HG03565 (cell line): ENCODE measurements at regions not wholly inside any gene's neighbourhood (a gene's known extent, or its start where the extent isn't known, plus 50 kb on each side); places are given as distances from the start of the nearest gene placed in this dataset.

Experiments
- ATAC-seq: cut with Tn5 transposase; IDR thresholded peaks from one replicate; pipeline ENCODE4 v1.9.1; 2021; ENCODE audit warnings: mild to moderate bottlenecking, moderate library complexity; ENCODE audit not compliant: unreplicated experiment

DNA sequence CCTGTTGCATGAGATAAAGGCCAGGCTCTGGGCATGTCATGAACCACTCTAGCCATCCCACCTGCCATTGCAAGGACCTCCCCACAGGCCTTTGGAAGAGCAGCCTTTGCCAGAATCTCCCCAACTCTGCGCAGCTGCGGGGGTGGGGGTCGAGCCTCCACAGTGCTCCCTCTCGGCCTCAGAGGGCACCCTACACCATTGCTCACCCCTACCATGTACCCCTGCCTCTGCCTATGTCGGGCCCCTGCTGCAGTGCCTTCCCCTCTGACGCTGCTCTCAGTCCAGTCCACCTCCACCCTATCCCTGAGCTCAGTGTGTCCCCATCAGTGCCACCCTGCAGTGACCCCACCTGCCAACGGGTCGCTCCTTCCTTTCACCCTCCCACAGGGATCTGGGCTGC is 679.7 kb upstream of the RAB6C start:
- no peak for ATAC-seq

- no peak for ATAC-seq
Observed at GRCh38 chr2:129300456-129300855, 679.0 kb upstream of the RAB6C start.

DNA sequence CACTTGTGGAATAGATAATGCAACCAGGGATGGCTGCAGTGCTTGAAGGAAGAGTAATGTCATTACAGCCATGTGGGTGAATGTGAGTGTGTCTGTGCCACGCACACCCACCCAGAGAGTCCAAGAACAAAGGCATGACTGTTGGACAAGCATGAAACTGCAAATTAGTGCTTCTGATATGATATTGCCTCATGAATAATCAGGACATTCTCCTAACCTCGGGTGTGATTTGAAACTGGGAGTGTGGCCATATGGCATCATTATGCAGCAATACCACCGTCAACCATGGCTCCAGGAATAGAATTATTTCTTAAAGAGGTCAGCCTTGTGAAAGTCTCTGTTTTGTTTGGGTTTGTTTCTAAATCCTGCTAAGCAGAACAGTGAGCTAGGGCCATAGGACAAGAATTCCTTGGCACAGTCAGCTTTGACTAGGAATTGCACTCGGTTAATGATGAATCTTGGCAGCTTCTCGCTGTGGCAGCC is 678.0 kb upstream of the RAB6C start:
- no peak for ATAC-seq

GRCh38 chr2:129302106-129302505 is 677.4 kb upstream of the RAB6C start:
- ATAC-seq = no peak

GRCh38 chr2:129302561-129303183 is 676.8 kb upstream of the RAB6C start:
- ATAC-seq = no peak

DNA sequence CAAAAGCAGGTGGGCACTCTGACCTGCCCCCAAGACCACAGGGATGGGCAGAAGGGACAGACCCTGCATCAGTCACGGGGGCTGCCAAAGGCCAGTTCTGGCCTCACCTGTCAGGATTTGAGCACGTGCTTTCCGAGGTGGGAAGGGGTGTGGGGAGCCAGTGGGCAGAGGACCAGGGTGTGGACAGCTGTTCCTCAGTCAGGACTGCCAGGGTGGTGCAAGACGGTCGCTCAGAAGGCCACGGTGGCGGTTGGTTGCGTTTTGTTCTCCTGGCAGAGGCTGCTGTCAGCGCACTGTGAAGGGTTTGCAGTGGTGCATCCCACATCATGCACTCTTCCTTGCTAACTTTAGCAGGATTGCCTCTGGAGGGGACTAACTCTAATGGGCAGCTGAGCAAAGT is 665.3 kb upstream of the RAB6C start:
- ATAC-seq = no peak

DNA sequence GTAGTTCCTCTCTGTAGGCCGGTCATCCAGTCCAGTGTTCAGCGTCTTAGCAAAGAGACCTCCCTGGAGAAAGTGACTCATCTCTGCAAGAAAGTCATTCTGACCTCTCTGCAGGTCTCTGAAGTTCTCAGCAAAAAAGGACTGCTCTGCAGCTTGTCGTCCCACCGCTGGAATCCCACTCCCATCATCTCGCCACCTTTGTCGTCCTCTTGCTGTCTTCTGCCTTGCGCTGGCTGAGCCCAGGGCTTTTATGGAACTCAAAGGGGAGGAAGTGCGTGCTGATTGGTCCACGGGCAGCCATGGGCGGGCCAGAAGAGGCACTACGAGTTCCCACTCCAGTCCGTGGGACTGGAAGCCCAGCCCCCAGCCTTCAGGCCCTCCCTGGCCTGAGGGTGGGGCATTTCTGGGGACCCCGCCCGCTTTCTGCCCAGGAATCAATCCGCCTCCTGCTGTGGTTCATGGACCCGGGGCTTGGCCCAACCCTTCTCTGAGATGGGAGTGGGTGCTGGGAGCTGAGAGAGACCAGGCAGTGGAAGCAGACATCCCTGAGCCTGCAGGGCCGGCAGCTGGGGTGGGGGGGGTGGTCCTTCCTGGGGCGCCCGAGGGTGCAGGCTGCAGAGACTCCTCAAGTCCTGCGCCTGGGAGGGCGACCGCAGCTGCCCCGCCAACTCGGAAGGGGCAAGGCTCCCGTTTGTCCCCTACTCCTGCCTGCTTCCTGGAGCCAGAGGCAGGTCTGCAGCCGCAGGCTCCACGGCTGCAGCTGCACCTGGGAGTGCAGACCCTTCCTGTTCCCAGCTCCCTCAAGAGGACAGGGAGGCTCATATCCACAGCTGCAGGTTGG is 660.7 kb upstream of the RAB6C start:
- no peak for ATAC-seq

DNA sequence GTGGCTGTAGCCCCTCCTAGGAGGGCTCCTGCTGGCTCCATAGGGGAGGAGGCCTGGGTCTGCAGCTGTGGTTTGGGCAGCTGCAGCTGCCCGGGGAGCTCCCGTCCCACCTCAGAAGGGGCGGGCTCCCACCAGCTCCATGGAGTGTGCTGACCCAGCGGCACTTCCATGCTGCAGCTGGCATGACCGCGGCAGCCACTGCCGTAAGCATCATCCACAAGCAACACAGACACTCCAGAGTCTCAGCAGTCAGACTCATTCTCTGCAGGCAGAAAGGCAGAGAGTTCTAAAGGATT is 660.1 kb upstream of the RAB6C start:
- no peak for ATAC-seq

- ATAC-seq = no peak
Observed at GRCh38 chr2:129320288-129320687, 659.2 kb upstream of the RAB6C start.

GRCh38 chr2:129324349-129324748 is 655.1 kb upstream of the RAB6C start:
- no peak for ATAC-seq

DNA sequence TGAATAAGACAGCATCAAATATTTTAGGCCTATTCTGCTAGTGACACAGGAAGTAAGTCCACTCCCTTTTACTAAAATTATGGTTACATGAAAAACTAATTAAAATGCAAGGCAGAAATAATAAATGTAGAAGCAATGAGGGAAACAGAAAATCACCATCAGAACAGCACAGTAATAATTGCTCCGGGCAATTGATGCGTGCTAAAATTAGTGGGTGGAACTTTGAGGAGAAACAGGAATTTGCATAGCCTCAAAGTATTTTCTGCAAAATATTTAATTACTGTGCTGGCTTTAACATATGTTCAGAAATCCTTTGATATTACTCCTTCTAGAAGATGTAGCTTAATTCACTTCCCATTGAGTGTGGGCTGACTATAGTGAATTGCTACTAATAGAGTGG is 654.3 kb upstream of the RAB6C start:
- no peak for ATAC-seq

- no peak for ATAC-seq
Observed at GRCh38 chr2:129329574-129329973, 649.9 kb upstream of the RAB6C start.

DNA sequence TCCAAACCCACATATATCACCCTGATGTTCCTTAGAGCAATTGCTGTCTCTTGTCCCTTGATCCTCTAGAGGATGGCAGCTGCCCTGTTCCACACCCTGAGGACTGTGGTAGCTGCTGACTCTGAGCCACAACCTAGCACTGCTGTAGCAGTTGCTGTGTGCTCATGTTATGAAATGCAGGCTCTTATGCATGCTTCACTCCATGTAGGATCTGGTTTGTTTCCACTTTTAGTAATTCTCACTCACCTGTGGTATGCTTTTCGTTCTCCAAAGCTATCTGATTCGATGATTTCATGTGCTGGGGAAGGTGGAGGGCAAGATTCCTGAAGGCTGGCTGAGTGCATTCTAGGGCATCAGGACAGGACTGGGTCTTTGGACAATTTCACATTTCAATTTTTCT is 649.0 kb upstream of the RAB6C start:
- ATAC-seq = no peak

DNA sequence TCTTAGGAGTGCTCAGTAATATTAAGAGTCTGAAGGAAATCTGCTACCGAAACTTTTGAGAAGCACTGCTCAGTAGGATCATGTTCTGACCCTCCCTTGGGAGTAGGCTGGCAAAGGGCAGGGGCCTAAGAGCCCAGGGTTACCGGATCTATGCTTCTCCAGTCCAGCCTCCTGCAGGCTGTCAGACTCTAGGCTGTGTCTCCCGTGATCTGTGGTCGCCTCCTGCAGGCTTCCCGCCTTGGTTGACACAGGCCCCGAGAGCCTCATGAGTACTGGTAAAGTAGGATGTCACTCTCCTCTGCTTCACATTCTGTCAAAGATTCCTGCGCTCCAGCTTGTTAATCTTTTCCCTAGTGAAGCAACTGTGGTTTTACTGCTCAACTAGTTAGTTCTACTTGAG is 647.8 kb upstream of the RAB6C start:
- ATAC-seq = no peak

DNA sequence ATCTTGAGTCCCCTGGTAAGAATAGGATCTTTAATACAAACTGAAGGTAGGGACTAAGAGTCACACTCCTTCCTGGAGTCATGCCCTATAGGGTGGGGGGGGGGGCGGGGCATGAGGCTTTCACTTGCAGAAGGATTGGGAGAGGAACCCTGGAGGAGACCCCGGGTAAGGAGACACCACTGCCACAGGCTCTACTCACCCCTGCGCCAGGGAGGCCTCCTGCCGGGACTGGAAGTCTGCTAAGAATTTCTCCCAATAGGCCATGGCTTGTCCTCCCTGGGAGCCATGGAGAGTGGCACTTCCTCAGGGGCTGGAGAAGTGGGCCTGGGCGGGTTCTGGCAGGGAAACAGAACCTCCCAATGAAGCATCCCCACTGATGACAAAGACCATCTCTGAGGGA is 645.3 kb upstream of the RAB6C start:
- no peak for ATAC-seq

GRCh38 chr2:129334696-129335410 is 644.6 kb upstream of the RAB6C start:
- no peak for ATAC-seq

DNA sequence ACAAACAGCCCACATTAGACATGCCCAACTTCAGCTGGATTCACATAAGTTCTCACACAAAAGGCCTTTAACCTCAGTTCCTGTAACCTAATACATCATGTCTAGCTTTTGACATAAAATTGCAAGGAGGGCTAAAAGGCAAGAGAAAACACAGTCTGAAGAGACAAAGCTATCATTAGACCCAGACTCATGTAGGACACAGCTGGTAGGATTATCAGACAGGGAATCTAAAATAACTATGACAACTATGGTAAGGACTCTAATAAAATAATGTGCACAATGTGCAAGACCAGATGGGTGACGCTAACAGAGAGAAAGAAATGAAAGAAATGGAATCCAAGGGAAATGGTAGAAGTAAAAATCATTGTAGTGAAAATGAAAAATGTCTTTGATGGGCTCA is 643.2 kb upstream of the RAB6C start:
- ATAC-seq = no peak

- no peak for ATAC-seq
Observed at GRCh38 chr2:129337076-129337475, 642.4 kb upstream of the RAB6C start.

GRCh38 chr2:129345540-129345939 is 633.9 kb upstream of the RAB6C start:
- ATAC-seq = no peak

- peak; percentile 100 for ATAC-seq
Observed at GRCh38 chr2:129347486-129348217, 631.8 kb upstream of the RAB6C start.

DNA sequence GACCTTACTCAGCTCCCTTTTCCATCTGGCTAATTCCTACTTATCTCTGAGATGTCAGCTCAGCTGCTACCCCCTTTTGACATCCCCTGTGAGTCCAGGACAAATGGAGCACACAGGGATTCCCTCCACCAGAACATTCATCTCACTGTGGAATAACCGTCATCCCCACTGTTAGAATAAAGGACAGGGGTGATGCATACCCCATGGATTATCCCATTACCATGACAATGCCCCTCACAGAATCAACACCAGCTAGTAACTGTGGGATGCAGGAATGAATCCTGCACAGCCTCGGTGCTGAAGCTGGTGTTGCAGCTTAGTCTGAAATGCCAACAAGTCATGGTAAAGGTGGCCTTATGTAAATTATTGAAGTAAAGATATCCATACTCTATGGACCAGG is 624.8 kb upstream of the RAB6C start:
- no peak for ATAC-seq
